ENCODE measurements at regions not wholly inside any gene's neighbourhood (a gene's known extent, or its start where the extent isn't known, plus 50 kb on each side); places are given as distances from the start of the nearest gene placed in this dataset.

GRCh38 chr11:130526846-130527245 is 78.4 kb downstream of the ADAMTS15 start:
- POLR2A ChIA-PET = no interaction called here
- no peaks in the 10 kb centered on the region for H3K27me3 ChIP-seq (replicated peaks in 1 of 2; ENCODE audit: control insufficient read depth in 2 of 2, extremely low read depth in 1 of 2, insufficient read depth in 2 of 2, low read length in 1 of 2)
- ATAC-seq (replicated peaks in 1 of 4) (no peak), DNase-seq (no peak)
- no peaks in the 10 kb centered on the region for H3K9me3 ChIP-seq
- no peaks in the 10 kb centered on the region for H3K36me3 ChIP-seq (ENCODE audit: control insufficient read depth in 2 of 2, extremely low read depth in 1 of 2, insufficient read depth in 1 of 2, low read length in 1 of 2)
- Mint-ChIP-seq H3K36me3 (no peaks in the 10 kb centered on the region), H3K27me3 (peaks cover 1 to 5% of the 10 kb centered on the region in 2 donors), H3K4me3 (no peak overlapping the region), H3K4me1 (no peaks in the 10 kb centered on the region), H3K27ac (no peak overlapping the region), H3K9me3 (no peaks in the 10 kb centered on the region)
- no CpG with 5 or more reads among the region's 3 CpGs for WGBS (ENCODE audit: insufficient coverage)
- CTCF ChIA-PET = no interaction called here
- H3K4me3 ChIP-seq (ENCODE audit: control insufficient read depth in 1 of 2, extremely low read depth in 1 of 2, low read length in 1 of 2) = no peak overlapping the region
- no peaks in the 10 kb centered on the region for H3K4me1 ChIP-seq (ENCODE audit: control insufficient read depth in 1 of 2, extremely low read depth in 1 of 2, insufficient read depth in 2 of 2, low read length in 2 of 2)
- no peak overlapping the region for H3K27ac ChIP-seq (ENCODE audit: low read length)

- DNase-seq = no peak
- H3K27ac ChIP-seq (ENCODE audit: low read length) = no peak overlapping the region
- H3K4me1 Mint-ChIP-seq = no peaks in the 10 kb centered on the region
- H3K27me3 ChIP-seq (replicated peaks in 1 of 2; ENCODE audit: control insufficient read depth in 2 of 2, extremely low read depth in 1 of 2, insufficient read depth in 2 of 2, low read length in 1 of 2) = no peaks in the 10 kb centered on the region
- 44% methylated on average over 3 of the region's 5 CpGs for WGBS (ENCODE audit: insufficient coverage)
- ATAC-seq (replicated peaks in 1 of 4) = no peak
- ChIA-PET CTCF (interaction anchor here in 1 of 2 donors (0.7 kb wide), 1 partner anchor 1161 kb away, joined by 5 read pairs; no protein-coding TSS in a partner anchor), POLR2A (no interaction called here)
- no peaks in the 10 kb centered on the region for H3K36me3 ChIP-seq (ENCODE audit: control insufficient read depth in 2 of 2, extremely low read depth in 1 of 2, insufficient read depth in 1 of 2, low read length in 1 of 2)
- H3K4me3 ChIP-seq (ENCODE audit: control insufficient read depth in 1 of 2, extremely low read depth in 1 of 2, low read length in 1 of 2) = no peak overlapping the region
- H3K4me1 ChIP-seq (ENCODE audit: control insufficient read depth in 1 of 2, extremely low read depth in 1 of 2, insufficient read depth in 2 of 2, low read length in 2 of 2) = no peaks in the 10 kb centered on the region
- no peaks in the 10 kb centered on the region for H3K9me3 ChIP-seq
- H3K36me3 Mint-ChIP-seq = no peaks in the 10 kb centered on the region
- peaks cover 0 to 9% of the 10 kb centered on the region in 2 donors for H3K27me3 Mint-ChIP-seq
- no peaks in the 10 kb centered on the region for H3K9me3 Mint-ChIP-seq
- no peak overlapping the region for H3K4me3 Mint-ChIP-seq
- no peak overlapping the region for H3K27ac Mint-ChIP-seq
These were observed 79.3 kb downstream of the ADAMTS15 start for GRCh38 chr11:130527636-130528297.

- Mint-ChIP-seq H3K27ac (no peak overlapping the region), H3K4me1 (no peaks in the 10 kb centered on the region), H3K27me3 (peaks cover 0 to 9% of the 10 kb centered on the region in 2 donors), H3K36me3 (no peaks in the 10 kb centered on the region), H3K4me3 (no peak overlapping the region), H3K9me3 (no peaks in the 10 kb centered on the region)
- ATAC-seq (replicated peaks in 1 of 4) (no peak), DNase-seq (no peak)
- Histone ChIP-seq H3K27me3 (replicated peaks in 1 of 2; ENCODE audit: control insufficient read depth in 2 of 2, extremely low read depth in 1 of 2, insufficient read depth in 2 of 2, low read length in 1 of 2) (peaks cover 0 to 3% of the 10 kb centered on the region in 2 experiments), H3K36me3 (ENCODE audit: control insufficient read depth in 2 of 2, extremely low read depth in 1 of 2, insufficient read depth in 1 of 2, low read length in 1 of 2) (no peaks in the 10 kb centered on the region), H3K9me3 (no peaks in the 10 kb centered on the region), H3K4me1 (ENCODE audit: control insufficient read depth in 1 of 2, extremely low read depth in 1 of 2, insufficient read depth in 2 of 2, low read length in 2 of 2) (no peaks in the 10 kb centered on the region), H3K27ac (ENCODE audit: low read length) (no peak overlapping the region), H3K4me3 (ENCODE audit: control insufficient read depth in 1 of 2, extremely low read depth in 1 of 2, low read length in 1 of 2) (no peak overlapping the region)
- 72% methylated on average over 7 of the region's 16 CpGs for WGBS (ENCODE audit: insufficient coverage)
- CTCF ChIA-PET = interaction anchor here in 1 of 2 donors (0.7 kb wide), 1 partner anchor 1162 kb away, joined by 5 read pairs; no protein-coding TSS in a partner anchor
- POLR2A ChIA-PET = no interaction called here
These were observed 80.1 kb downstream of the ADAMTS15 start for GRCh38 chr11:130528298-130529261.

GRCh38 chr11:130529366-130529765 is 80.9 kb downstream of the ADAMTS15 start:
- ChIA-PET CTCF (no interaction called here), POLR2A (no interaction called here)
- Mint-ChIP-seq H3K36me3 (no peaks in the 10 kb centered on the region), H3K4me3 (no peak overlapping the region), H3K4me1 (no peaks in the 10 kb centered on the region), H3K9me3 (no peaks in the 10 kb centered on the region), H3K27me3 (peaks cover 0 to 9% of the 10 kb centered on the region in 2 donors), H3K27ac (no peak overlapping the region)
- 93% methylated on average over 3 of the region's 5 CpGs for WGBS (ENCODE audit: insufficient coverage)
- H3K9me3 ChIP-seq = no peaks in the 10 kb centered on the region
- ATAC-seq (replicated peaks in 1 of 4) (no peak), DNase-seq (no peak)
- no peaks in the 10 kb centered on the region for H3K4me1 ChIP-seq (ENCODE audit: control insufficient read depth in 1 of 2, extremely low read depth in 1 of 2, insufficient read depth in 2 of 2, low read length in 2 of 2)
- H3K36me3 ChIP-seq (ENCODE audit: control insufficient read depth in 2 of 2, extremely low read depth in 1 of 2, insufficient read depth in 1 of 2, low read length in 1 of 2) = no peaks in the 10 kb centered on the region
- H3K27ac ChIP-seq (ENCODE audit: low read length) = no peak overlapping the region
- peaks cover 0 to 6% of the 10 kb centered on the region in 2 experiments for H3K27me3 ChIP-seq (replicated peaks in 1 of 2; ENCODE audit: control insufficient read depth in 2 of 2, extremely low read depth in 1 of 2, insufficient read depth in 2 of 2, low read length in 1 of 2)
- H3K4me3 ChIP-seq (ENCODE audit: control insufficient read depth in 1 of 2, extremely low read depth in 1 of 2, low read length in 1 of 2) = no peak overlapping the region

GRCh38 chr11:130531061-130531460 is 82.6 kb downstream of the ADAMTS15 start:
- H3K4me1 ChIP-seq (ENCODE audit: control insufficient read depth in 1 of 2, extremely low read depth in 1 of 2, insufficient read depth in 2 of 2, low read length in 2 of 2) = no peaks in the 10 kb centered on the region
- no peak overlapping the region for H3K4me3 ChIP-seq (ENCODE audit: control insufficient read depth in 1 of 2, extremely low read depth in 1 of 2, low read length in 1 of 2)
- POLR2A ChIA-PET = no interaction called here
- H3K27ac ChIP-seq (ENCODE audit: low read length) = no peak overlapping the region
- peaks cover 0 to 12% of the 10 kb centered on the region in 2 experiments for H3K27me3 ChIP-seq (replicated peaks in 1 of 2; ENCODE audit: control insufficient read depth in 2 of 2, extremely low read depth in 1 of 2, insufficient read depth in 2 of 2, low read length in 1 of 2)
- no peaks in the 10 kb centered on the region for H3K36me3 ChIP-seq (ENCODE audit: control insufficient read depth in 2 of 2, extremely low read depth in 1 of 2, insufficient read depth in 1 of 2, low read length in 1 of 2)
- H3K27me3 Mint-ChIP-seq = peaks cover 0 to 9% of the 10 kb centered on the region in 2 donors
- CTCF ChIA-PET = no interaction called here
- ATAC-seq (replicated peaks in 1 of 4) (no peak), DNase-seq (no peak)
- WGBS (ENCODE audit: insufficient coverage) = 67% methylated on average over 1 of the region's 2 CpGs
- no peak overlapping the region for H3K27ac Mint-ChIP-seq
- no peaks in the 10 kb centered on the region for H3K36me3 Mint-ChIP-seq
- H3K4me1 Mint-ChIP-seq = no peaks in the 10 kb centered on the region
- no peak overlapping the region for H3K4me3 Mint-ChIP-seq
- H3K9me3 Mint-ChIP-seq = no peaks in the 10 kb centered on the region
- no peaks in the 10 kb centered on the region for H3K9me3 ChIP-seq

DNA sequence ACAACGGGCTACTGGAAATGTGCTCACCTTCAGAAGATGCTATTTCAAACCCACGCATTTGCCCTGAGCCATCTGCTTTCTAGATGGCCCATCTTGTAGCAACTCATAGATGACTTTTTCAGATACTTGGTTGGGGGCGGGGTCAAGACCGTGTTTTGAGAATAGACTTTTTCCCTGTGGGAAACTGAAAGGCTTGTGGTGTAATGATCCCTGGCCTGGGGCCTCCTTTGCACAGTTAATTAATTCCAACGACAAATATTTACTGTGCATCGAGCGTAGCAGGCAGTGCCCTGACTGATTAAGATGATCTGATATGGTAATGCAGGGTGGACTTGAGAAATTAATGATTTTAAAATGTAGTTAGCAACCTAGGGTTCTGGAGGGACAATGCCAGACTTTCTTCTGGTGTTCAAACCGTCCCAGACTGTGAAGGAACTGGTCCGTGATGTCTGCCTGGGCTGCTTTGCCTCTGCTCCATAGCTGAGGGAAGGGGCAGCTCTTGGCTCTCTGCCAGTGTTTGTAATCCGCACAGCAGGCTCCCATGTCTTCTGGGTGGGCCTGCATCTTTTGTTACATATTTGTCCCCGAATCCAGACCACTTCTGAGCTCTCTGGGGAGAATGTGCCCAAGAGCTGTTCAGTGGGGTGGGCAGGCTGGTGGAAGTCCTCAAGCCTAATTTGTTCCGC is 84.8 kb downstream of the ADAMTS15 start:
- H3K36me3 ChIP-seq (ENCODE audit: control insufficient read depth in 2 of 2, extremely low read depth in 1 of 2, insufficient read depth in 1 of 2, low read length in 1 of 2) = no peaks in the 10 kb centered on the region
- ChIA-PET CTCF (no interaction called here), POLR2A (no interaction called here)
- Mint-ChIP-seq H3K4me3 (no peak overlapping the region), H3K36me3 (no peaks in the 10 kb centered on the region), H3K4me1 (no peaks in the 10 kb centered on the region), H3K27ac (no peak overlapping the region), H3K27me3 (peaks cover 0 to 7% of the 10 kb centered on the region in 2 donors), H3K9me3 (no peaks in the 10 kb centered on the region)
- H3K4me1 ChIP-seq (ENCODE audit: control insufficient read depth in 1 of 2, extremely low read depth in 1 of 2, insufficient read depth in 2 of 2, low read length in 2 of 2) = no peaks in the 10 kb centered on the region
- ATAC-seq (replicated peaks in 1 of 4) (no peak), DNase-seq (no peak)
- H3K9me3 ChIP-seq = no peaks in the 10 kb centered on the region
- 80% methylated on average over 9 of the region's 12 CpGs for WGBS (ENCODE audit: insufficient coverage)
- no peak overlapping the region for H3K4me3 ChIP-seq (ENCODE audit: control insufficient read depth in 1 of 2, extremely low read depth in 1 of 2, low read length in 1 of 2)
- H3K27ac ChIP-seq (ENCODE audit: low read length) = no peak overlapping the region
- peaks cover 0 to 16% of the 10 kb centered on the region in 2 experiments for H3K27me3 ChIP-seq (replicated peaks in 1 of 2; ENCODE audit: control insufficient read depth in 2 of 2, extremely low read depth in 1 of 2, insufficient read depth in 2 of 2, low read length in 1 of 2)
